Posterior vena cava (tissue), 2 donors: ENCODE measurements at regions not wholly inside any gene's neighbourhood (a gene's known extent, or its start where the extent isn't known, plus 50 kb on each side); places are given as distances from the start of the nearest gene placed in this dataset.

Experiments used
- DNase-seq: peaks from one replicate; pipeline ENCODE4 v3.0.0-alpha.2; 2020; ENCODE audit warnings: low spot score
- intact Hi-C, 2 donors: fragments of 100-400 bp; cut with DNase I; formaldehyde crosslinking; loops; one replicate each; pipeline versions ENCODE4 v1.14.1 to v1.14.2; 2022 to 2023
- donor health status: DM: yes; HTN: yes; CAD: no.
- donor health status: DM: yes; HTN: yes; CAD: no.

DNA sequence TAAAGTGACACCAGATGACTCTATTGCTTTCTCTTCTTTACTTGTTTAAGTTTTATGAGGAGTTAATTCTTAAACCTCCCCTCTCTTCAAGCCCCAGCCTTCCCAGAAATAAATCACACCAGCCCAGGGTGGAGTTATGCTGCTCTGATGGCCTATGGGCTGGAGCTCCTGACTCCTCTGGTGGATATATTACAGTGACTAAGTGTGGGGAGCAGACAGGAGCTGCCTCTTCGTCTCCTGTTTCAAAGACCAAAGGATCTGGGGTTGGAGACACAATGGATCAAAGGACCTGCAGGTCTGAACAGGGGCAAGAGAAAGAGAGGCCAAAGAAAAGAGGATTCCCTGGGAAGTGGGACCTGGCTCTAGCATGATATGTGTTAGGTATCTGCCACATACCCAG is 312.0 kb upstream of the MSX2 start:
- no peak for DNase-seq
- intact Hi-C loops, result loop anchor here in 1 of 2 donors (2.0 to 5.0 kb wide), 2 partner anchors 382 to 1740 kb away; no protein-coding TSS in a partner anchor

DNA sequence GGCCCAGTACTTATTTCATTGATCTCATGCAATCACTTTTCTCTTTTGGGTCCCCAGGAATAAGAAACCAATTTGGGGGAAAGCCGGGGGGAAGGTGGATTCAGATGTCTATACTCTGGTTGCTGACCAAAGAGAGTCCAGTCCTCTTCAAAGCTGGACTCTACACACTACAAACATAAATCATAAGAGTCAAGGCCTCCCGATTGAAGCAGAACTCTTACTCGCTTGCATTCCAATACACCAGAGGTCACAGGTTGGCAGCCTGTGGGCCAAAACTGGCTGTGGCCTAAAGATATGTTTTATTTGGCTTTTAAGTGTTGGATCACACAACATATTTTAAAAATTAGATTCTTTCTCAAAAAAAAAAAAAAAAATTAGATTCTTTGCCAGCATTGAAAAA is 311.4 kb upstream of the MSX2 start:
- intact Hi-C loops, result loop anchor here in 1 of 2 donors (2.0 to 5.0 kb wide), 2 partner anchors 382 to 1739 kb away; no protein-coding TSS in a partner anchor
- DNase-seq, result no peak

DNA sequence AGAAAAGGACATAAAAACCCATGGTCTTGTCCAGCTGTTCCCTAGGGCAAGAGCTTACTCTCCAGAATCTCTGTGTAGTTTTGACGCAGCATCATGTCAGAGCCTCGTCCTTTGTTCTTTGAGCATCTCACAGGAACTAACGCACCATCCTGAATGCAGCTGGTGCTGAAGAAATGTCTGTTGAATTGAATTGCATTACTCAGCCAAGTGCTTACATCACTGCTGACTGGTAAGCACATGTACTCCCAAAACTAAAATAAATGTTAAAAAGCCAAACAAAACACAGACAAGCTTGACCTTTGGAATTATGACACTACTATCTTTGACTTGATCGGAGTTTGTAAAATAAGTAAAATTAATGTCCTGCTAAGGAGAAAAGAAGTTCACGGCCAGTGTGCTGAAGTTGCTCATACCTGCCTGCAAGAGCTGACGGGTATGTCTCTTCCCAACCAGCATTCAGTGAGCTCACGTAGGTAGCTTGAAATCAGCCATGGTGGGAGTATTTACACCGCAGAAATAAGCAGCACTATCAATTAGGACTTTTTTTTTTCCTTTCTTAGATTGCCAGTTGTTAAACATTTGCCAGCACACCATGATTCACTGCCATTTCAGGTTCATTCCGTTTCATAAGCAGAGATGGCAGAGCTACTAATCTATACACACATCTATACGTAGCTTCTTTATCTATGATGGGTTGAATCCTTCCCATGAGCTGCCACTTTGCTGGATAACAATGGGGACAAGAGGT is 310.6 kb upstream of the MSX2 start:
- intact Hi-C loops, result loop anchor here in 1 of 2 donors (2.0 to 5.0 kb wide), 2 partner anchors 381 to 1739 kb away; no protein-coding TSS in a partner anchor
- DNase-seq, result no peak

DNA sequence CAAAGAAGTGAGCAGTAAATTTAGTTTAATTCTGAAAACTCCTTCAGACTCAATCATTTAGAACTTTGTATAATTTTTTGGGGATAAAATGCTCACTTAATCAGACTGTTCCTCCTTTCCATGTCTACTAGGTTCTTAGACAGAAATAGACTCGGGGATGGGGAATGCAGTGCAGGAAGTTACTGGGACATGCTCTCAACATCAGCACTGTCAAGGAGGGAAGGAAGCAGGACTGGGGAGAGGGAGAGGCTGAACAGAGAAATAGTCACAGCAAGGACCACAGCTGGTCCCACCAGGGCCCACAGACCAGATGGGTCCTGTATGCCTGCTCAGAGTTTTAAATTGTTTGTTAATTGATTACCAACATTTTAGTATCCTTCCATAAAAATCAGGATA is 310.1 kb upstream of the MSX2 start:
- intact Hi-C loops, result loop anchor here in 1 of 2 donors (5.0 kb wide), 1 partner anchor 1738 kb away; no protein-coding TSS in a partner anchor
- DNase-seq, result no peak

DNA sequence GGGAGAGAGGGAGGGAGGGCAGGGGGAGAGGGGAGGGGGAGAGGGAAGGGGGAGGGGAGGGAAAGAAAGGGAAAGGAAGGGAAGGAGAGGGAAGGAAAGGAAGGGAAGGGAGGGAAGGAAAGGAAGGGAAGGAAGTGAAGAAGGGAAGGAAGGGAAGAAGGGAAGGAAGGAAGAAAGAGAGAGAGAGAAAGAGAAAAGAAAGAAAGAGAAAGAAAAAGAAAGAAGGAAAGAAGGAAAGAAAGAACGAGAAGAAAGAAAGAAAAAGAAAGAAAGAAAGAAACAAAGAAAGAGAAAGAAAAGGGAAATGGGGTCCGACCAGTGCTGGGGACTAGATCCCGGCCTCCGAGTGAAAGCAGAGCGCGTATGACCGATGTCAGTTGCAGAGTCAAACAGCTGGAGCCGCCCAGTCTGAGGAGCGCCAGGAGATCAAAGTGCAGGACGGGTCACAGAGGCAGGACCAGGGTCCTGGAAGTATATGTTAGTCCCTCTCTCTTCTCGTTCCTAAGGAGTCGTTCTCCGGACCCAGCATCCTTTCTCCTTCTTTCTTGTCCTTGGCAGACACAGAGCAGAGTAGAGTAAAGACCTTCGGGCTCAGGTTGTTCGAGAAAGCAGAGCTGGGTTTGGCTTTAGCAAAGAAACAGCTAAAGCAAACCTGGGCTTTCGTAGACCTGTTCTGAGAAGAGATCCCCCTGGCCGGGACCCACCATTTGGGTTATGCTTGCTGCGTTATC is 305.4 kb upstream of the MSX2 start:
- DNase-seq, result no peak
- intact Hi-C loops, result loop anchor here in 1 of 2 donors (5.0 kb wide), 1 partner anchor 518 kb away; no protein-coding TSS in a partner anchor

DNA sequence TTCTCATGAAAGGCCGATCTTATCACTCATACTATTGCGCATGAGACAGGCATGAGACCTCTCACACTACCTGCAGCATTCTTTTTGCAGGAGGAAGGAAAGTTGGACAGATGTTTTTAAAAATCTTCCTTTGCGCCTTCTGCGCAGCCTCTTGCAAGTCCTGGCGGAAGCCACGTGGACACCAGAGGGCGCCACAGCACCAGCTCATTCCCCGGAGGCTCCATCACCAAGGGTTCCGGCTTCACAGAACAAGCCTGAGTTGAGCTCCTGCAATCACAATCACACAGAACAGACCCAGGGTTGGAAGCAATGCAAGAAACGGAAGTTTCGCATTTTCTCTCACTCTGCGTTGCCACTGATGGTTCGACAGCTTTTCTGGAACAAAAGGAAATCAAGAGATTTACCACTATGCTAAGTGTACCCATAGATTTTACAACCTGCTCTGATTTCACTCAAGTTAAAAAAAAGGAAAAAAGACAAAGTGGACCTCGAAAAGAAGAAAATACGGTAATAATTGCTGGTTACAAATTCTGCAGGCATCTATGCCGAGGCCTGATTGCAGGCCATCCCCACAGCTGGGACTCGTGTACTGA is 304.7 kb upstream of the MSX2 start:
- intact Hi-C loops, result loop anchor here in 1 of 2 donors (5.0 kb wide), 2 partner anchors 373 to 518 kb away; no protein-coding TSS in a partner anchor
- peak; percentile 97 for DNase-seq

DNA sequence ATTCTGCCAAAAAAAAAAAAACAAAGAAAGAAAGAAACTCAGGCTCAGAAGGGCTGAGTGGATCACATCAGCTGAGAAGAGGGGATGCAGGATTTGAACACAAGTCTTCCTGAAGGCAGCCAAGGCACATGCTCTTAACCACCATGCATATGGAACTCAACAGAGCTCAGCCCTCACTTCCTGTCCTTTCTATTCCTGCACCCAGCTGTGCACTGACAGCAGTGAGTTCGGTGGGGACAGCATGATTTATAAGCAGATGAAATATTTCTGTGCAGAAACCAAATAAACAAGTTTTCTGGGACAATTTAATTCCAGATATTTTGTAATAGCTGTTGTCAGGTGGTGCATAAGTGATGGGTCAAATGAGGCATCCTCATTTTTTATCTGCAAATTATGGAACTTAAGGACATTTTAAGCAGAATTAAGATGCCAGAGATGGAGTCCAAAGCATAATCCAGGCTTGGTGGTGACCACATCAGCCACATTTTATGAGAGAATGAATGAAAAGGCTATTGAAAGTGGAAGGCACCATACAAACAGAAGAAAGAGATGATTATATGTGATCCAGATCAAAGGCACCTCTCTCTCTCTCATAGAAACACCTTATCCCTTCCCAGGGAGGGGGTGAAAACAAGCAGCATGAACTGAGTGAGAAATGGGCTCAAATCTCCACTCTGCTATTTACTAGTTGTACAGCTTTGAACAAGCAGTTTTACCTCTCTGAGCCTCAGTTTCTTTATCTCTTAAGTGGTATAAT is 303.6 kb upstream of the MSX2 start:
- DNase-seq, result no peak
- intact Hi-C loops, result loop anchor here in 1 of 2 donors (5.0 kb wide), 1 partner anchor 371 kb away; no protein-coding TSS in a partner anchor

DNA sequence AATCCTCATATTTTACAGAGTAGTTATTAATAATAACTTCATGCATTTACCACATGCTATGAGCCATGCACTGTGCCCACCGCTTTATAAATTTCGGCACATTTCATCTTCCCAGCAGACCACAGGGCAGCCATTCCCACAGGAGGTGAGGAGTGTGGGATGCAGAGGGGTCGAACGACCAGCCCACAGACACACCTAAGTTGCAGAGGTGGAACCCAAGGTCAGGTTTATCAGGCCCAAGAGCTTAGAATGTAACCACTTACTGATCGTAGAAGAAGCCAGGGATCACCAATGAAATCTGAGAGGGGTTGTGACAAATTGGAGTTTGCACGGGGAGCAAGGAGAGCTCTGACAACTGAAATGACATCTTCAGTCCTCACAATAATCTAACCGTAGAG is 303.0 kb upstream of the MSX2 start:
- DNase-seq, result no peak
- intact Hi-C loops, result loop anchor here in 1 of 2 donors (5.0 kb wide), 1 partner anchor 371 kb away; no protein-coding TSS in a partner anchor

DNA sequence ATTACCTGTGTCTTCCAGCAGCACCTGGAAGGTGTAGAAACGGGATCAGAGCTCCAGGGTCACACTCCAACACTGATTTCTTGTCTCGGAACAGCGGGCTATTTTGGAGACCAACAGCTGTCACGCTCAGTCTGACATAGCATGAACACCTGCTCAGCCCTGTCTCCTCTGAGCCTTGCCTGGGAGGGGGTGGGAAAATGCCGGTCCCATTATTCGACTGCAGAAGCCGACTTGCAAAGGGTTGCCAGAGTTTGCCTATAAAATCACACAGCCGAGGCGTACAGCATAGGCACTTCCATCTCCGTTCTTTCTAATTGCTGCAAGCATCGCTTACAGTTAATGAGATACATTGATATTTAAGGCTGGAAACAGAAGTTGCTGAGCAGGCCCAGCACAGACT is 300.8 kb upstream of the MSX2 start:
- DNase-seq, result no peak
- intact Hi-C loops, result loop anchor here in 1 of 2 donors (5.0 kb wide), 1 partner anchor 369 kb away; no protein-coding TSS in a partner anchor

DNA sequence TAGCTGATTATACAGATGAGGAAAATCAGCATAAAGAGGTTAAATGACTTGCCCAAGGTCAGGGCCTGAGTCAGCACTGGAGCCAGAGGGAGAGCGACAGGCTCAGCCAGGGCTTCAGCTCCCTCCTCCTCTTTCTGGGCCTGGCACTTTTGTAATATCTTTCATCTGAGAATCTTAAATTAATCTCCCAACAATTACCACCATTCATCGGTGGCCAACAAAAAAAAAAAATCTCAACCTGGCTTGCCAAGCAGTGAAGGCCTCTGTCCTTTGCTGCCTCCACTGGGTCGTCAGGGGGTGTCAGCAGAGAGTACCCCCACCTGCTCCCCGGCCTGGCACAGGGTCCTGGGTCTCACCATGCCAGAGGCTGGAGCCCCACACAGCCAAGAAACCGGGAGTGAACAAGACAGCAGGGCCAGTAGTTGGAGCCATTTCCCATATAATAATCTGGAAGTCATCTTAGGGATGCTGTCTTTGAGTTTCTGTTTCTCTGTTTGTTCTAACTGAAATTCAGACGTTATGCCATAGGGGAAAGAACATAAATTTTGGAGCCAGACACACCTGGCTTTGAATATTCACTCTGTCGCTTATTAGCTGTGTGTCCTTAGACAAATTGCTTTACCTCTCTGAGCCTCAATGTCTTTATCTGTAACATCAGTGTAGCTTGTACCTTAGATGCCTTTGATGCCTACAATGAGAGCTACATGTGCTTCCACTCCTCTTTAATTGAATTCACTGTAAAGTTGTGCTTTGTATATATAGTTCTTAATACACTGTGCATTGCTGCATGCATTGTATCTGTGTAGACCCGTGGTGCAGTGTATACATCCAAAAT is 299.9 kb upstream of the MSX2 start:
- intact Hi-C loops, result loop anchor here in 1 of 2 donors (5.0 kb wide), 1 partner anchor 368 kb away; no protein-coding TSS in a partner anchor
- DNase-seq, result no peak

DNA sequence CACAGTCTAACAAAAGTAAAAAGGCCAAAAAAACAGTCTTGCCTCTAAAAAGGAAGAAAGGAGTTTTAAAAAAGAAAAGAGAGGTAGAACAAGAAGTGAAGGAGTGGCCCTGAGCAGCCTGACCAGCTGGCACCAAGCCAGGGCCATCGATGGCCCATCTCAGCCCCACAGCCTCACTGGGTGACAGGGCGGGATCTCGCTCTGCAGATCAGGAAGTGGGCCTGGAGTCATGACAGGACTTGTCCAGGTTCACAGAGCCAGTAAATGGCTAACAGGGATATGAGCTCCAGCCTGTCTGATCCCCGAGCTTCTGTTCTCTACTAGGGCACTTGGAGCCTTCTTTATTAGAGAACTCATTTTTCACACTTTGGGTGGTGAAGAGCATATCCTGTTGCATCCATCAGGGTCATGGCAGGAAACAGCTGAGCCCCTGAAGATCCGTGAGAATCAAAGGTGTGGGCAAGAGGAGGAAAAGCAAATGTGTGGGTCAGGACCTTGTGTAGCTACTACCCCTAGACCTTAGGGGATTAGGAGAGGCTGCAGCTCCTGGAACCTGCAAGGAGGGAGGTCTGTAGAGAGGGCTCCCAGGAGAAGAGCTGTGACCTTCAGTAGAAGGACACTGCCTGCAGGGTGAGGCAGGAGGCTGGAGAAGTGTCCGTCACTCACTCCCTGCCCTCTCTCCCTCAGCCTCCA is 299.0 kb upstream of the MSX2 start:
- intact Hi-C loops, result no loop called here
- no peak for DNase-seq

DNA sequence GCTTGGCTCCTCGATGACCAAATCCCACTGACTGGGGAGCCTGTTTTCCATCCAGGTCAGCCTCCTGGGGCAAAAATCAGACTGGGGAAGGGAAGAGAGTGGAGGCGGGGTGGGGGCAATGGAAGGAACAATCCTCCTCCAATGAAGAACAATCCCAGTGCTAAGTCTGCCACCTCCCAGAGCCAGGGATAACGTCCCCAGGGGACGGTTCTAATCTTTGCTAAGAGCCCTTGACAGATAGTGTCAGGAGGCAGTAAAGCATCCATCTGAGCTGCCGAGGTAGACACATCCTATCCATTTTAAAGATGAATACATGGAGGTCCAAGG is 298.5 kb upstream of the MSX2 start:
- intact Hi-C loops, result no loop called here
- DNase-seq, result no peak

DNA sequence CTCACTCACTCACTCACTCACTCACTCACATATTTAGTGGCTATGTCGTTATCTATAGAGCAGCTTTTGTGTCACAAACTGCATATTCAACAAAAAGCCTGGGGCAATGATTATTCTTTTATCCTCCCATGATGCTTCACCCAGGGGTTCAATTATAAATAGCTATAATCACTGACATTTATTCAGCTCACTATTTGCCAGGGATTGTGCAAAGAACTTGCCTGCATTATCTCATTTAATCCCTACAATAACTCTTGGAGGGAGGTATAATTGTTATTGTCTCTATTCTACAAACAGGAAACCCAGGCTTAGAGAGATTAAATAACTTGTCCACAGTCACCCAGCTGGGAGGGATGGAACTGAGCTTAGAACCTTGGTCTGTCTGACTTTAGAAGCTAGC is 298.0 kb upstream of the MSX2 start:
- intact Hi-C loops, result no loop called here
- DNase-seq, result no peak

DNA sequence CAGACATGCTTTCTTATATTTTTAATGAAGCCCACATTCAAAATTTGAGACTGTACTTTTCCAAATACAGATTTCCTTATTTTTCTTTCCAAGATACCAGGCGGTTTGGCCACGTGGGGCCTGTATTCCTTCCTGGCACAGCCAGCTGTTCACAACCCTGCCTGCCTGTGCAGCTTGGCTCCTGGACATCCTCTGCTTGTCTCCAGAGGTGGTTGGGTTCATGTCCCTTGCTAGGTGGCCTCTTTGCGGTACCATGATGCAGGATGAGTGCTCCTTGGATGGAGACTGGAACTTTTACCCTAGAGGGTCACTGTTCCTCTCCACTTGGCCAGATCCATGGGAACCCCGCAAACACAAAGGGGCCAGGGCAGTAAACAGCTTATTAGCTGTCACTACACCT is 297.5 kb upstream of the MSX2 start:
- intact Hi-C loops, result no loop called here

DNA sequence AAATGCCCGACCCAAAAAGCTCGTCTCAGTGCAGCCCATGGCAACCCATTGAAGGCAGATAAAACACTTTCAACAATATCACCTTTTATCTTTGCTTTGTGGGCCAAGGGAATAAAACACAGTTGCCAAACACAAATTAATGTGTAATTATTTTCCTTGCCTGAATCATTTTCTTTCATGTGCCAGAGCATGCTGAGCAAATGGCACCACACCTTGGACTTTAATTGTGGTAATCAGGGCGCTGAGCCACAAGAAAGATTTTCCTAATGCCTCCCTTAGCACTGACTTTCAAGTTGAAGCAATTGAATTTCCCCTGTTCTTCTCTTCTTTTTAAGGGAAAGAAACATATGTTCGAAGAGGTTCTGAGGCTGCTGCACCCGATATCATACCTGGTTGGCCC is 297.1 kb upstream of the MSX2 start:
- no peak for DNase-seq
- intact Hi-C loops, result no loop called here

More for the DNA sequence above, 297.5 kb upstream of the MSX2 start:
- no peak for DNase-seq

DNA sequence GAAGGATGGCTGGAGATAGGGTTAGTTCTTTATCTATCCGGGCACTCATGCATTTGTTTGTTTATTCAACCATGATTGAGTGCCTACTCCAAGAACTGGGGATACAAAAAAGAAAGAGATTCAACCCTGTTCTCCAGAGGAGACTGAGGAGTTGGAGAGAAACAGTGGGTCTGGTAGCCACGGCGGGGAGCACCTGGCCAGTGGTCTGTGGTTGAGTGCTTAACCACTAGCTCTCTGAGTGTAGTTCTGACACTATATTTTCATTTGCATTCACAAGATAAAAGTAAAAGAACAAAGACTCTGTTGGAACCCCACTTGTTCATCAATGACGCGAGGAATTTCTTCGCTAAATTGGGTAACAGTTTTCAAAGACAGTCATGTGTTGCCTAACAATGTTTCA is 295.5 kb upstream of the MSX2 start:
- intact Hi-C loops, result no loop called here
- DNase-seq, result no peak

DNA sequence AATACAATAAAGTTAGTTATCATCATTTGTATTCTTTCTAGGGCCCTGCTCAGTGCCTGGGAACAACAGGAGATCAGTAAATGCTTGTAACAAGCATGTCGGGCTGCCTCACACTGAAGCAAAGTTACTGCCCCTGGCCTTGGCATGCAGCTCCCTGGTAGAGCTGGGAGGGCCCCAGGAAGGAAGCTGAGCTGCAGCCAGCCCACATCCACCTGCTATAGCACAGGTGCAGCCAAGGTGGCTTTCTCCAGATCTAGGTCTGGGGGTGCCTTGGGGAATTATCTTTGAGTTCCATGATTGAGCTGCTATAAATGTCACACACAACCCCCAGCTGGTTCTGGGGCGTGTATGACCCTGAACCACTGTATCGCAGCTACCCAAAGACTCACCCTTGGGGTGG is 293.4 kb upstream of the MSX2 start:
- no peak for DNase-seq
- intact Hi-C loops, result no loop called here

DNA sequence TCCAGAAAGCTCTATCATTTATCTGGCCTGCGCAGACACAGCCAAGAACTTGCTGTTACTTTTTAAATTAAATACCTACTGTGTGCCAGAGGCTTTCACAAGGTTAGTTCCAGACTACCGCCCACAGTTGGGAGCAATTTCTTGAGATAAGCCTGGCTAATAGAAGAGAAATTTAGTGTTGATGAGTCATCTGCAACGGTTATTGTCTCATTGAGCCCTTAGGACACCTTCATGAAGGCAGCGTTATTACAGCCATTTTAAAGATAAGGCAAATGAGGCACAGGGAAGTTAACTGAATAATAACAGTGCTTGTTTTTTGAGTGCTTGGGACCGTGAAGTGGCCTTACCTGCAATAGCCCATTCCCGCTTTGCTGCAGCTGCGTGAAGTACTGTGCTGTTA is 292.9 kb upstream of the MSX2 start:
- no peak for DNase-seq
- intact Hi-C loops, result no loop called here
